Activated naive CD8-positive, alpha-beta T cell treated with anti-CD3 and anti-CD28 coated beads for 36 hours (primary cell): ENCODE measurements at regions not wholly inside any gene's neighbourhood (a gene's known extent, or its start where the extent isn't known, plus 50 kb on each side); places are given as distances from the start of the nearest gene placed in this dataset.
"Not testable (repeated sequence)": the region's sequence is repeated elsewhere in the genome, so short reads cannot be mapped to it uniquely, and the experiment has no call there.

Source experiments
- DNase-seq: peaks from one replicate; pipeline ENCODE4 v3.0.0; 2021
- H3K27ac Mint-ChIP-seq: one replicate; pipeline ENCODE4 v1.8.0; 2022; ENCODE audit warnings: mild to moderate bottlenecking, moderate library complexity, mixed read lengths
- H3K27me3 Mint-ChIP-seq: one replicate; pipeline ENCODE4 v1.8.0; 2022; ENCODE audit warnings: mild to moderate bottlenecking, mixed read lengths
- H3K36me3 Mint-ChIP-seq: one replicate; pipeline ENCODE4 v1.8.0; 2021; ENCODE audit warnings: mild to moderate bottlenecking, mixed read lengths
- H3K4me1 Mint-ChIP-seq: one replicate; pipeline ENCODE4 v1.8.0; 2021; ENCODE audit warnings: mixed read lengths
- H3K4me3 Mint-ChIP-seq: one replicate; pipeline ENCODE4 v1.8.0; 2022; ENCODE audit warnings: mild to moderate bottlenecking, moderate library complexity, mixed read lengths
- H3K9me3 Mint-ChIP-seq: one replicate; pipeline ENCODE4 v1.8.0; 2022; ENCODE audit warnings: mixed read lengths

DNA sequence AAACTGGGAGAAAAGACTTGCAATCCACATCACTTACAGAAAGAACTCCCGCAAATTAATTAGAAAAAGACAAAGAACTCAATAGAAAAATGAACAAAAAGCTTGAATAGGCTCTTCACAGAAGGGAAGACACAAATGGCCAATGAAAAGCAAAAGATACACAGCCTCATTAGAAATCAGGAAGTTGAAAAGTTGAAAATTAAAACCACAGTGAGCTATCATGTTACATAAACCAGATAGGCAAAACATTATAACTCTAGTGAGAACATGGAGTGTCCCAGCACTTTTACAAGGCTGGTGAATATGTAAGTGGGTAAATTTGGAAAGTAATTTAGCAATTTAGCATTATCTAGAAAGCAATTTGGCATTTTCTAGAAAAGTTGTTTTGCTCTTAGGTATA lies 158.4 kb upstream of the RASSF8 start:
- Mint-ChIP-seq H3K4me3 (no peak overlapping the region), H3K36me3 (no peaks in the 10 kb centered on the region), H3K27me3 (no peaks in the 10 kb centered on the region), H3K4me1 (peaks cover 3% of the 10 kb centered on the region), H3K9me3 (peaks cover 3% of the 10 kb centered on the region), H3K27ac (no peak overlapping the region)
- DNase-seq = no peak

DNA sequence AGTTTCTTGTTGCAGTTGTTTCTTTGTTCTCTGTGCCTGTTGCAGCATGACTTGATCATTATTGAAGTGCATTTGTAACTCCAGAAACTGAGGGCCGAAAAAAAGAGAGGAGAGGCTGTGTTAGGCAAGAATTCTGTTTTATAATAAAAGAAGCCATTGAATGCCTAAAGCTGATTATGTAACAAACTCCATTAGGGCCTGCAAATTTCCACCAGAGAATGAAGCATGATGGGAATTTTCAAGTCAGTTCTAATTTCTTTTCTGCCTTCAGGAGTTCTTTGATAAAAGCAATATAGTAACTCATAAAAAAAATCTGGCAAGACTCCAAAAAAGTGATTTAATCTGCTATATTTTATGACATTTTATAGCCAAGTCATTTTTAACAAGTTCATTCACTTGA lies 156.7 kb upstream of the RASSF8 start:
- DNase-seq = no peak
- no peaks in the 10 kb centered on the region for H3K36me3 Mint-ChIP-seq
- H3K27me3 Mint-ChIP-seq = no peaks in the 10 kb centered on the region
- no peak overlapping the region for H3K27ac Mint-ChIP-seq
- H3K4me1 Mint-ChIP-seq = peaks cover 12% of the 10 kb centered on the region
- H3K9me3 Mint-ChIP-seq = peaks cover 3% of the 10 kb centered on the region
- no peak overlapping the region for H3K4me3 Mint-ChIP-seq

DNA sequence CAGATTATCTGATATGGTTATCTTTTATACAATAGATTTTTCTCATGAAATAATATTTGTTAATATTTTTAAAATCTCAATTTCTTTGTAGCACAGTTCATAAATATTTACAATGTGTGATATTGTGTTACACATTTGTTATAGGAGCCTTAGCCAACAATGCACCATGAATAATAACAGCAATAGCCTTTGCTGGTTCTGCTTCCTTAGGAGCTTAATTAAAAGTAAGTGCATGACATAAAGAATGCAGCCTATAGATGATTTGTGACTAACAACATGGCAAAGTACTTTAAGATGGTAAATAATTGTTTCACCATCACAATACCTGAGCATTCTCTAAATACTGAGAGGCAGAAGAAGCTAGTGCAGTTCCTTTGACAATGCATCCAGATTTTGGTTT lies 156.3 kb upstream of the RASSF8 start:
- no peak for DNase-seq
- Mint-ChIP-seq H3K9me3 (peaks cover 3% of the 10 kb centered on the region), H3K27ac (no peak overlapping the region), H3K4me1 (peaks cover 13% of the 10 kb centered on the region), H3K36me3 (no peaks in the 10 kb centered on the region), H3K27me3 (no peaks in the 10 kb centered on the region), H3K4me3 (no peak overlapping the region)

DNA sequence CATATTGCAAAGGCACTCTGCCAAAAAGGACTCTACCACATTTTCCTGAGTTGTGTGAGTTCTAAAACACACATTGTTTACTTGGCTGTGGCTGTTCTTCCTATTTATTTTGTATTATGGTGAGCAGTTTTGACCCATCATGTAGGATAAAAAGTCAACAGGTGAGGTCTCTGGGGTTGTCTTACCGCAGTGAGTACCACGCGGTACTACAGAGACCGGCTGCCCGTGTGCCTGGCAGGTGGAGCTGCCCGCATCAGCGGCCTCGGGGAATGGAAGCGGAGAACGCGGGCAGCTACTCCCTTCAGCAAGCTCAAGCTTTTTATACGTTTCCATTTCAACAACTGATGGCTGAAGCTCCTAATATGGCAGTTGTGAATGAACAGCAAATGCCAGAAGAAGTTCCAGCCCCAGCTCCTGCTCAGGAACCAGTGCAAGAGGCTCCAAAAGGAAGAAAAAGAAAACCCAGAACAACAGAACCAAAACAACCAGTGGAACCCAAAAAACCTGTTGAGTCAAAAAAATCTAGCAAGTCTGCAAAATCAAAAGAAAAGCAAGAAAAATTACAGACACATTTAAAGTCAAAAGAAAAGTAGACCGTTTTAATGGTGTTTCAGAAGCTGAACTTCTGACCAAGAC lies 155.3 kb upstream of the RASSF8 start:
- not testable (repeated sequence) for H3K4me3 Mint-ChIP-seq, H3K9me3 Mint-ChIP-seq, H3K36me3 Mint-ChIP-seq, H3K27ac Mint-ChIP-seq, H3K27me3 Mint-ChIP-seq, DNase-seq
- peaks cover 13% of the 10 kb centered on the region for H3K4me1 Mint-ChIP-seq

DNA sequence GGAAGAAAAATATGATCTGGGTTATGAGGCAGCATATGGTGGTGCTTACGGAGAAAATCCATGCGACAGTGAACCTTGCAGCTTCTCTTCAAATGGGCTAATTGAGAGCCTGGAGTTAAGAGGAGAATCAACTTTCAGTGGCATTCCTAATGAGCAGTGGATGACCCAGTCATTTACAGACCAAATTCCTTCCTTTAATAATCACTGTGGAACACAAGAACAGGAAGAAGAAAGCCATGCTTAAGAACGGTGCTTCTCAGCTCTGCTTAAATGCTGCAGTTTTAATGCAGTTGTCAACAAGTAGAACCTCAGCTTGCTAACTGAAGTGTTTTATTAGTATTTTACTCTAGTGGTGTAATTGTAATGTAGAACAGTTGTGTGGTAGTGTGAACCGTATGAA lies 154.2 kb upstream of the RASSF8 start:
- peaks cover 13% of the 10 kb centered on the region for H3K4me1 Mint-ChIP-seq
- H3K9me3 Mint-ChIP-seq, H3K27ac Mint-ChIP-seq, H3K4me3 Mint-ChIP-seq, H3K27me3 Mint-ChIP-seq, H3K36me3 Mint-ChIP-seq, DNase-seq: not testable (repeated sequence)

DNA sequence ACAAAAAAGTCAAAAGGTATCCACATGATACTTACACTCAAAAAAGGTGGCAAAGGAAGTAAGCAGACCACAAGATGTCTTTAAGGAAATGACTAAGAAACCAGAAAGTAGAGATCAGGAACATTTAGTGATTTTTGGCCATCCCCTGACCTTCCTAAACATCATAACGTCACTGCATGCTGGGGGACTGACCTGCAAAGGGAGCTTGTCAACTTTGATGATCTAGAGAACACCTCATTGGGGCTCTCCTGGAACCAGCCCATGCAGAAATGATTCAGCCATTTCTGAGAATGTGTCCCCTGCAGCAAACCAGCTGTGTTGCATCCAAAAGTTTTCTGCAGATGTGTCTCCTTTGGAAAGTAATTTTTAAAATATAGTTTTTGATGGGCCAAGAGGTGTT lies 152.2 kb upstream of the RASSF8 start:
- no peak overlapping the region for H3K27ac Mint-ChIP-seq
- no peaks in the 10 kb centered on the region for H3K36me3 Mint-ChIP-seq
- DNase-seq = peak; percentile 22
- no peak overlapping the region for H3K4me3 Mint-ChIP-seq
- H3K9me3 Mint-ChIP-seq = peaks cover 8% of the 10 kb centered on the region
- H3K4me1 Mint-ChIP-seq = peaks cover 13% of the 10 kb centered on the region
- no peaks in the 10 kb centered on the region for H3K27me3 Mint-ChIP-seq

DNA sequence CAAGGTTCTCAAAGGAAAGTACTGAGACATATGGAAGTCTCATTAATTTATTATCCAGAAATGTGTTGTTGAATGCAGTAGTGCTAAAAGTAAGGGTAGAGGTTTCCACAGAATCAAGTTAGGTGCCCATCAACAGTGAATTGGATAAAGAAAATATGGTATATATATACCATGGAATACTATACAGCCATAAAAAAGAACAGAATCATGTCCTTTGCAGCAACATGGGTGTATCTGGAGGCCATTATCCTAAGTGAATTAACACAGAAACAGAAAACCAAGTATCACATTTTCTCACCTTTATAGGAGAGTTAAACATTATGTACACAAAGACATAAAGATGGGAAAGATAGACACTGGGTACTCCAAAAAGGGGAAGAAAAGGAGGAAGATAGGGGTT lies 149.9 kb upstream of the RASSF8 start:
- H3K9me3 Mint-ChIP-seq = peaks cover 8% of the 10 kb centered on the region
- H3K36me3 Mint-ChIP-seq = no peaks in the 10 kb centered on the region
- H3K4me1 Mint-ChIP-seq = peaks cover 21% of the 10 kb centered on the region
- no peak overlapping the region for H3K4me3 Mint-ChIP-seq
- no peak overlapping the region for H3K27ac Mint-ChIP-seq
- no peak for DNase-seq
- no peaks in the 10 kb centered on the region for H3K27me3 Mint-ChIP-seq

DNA sequence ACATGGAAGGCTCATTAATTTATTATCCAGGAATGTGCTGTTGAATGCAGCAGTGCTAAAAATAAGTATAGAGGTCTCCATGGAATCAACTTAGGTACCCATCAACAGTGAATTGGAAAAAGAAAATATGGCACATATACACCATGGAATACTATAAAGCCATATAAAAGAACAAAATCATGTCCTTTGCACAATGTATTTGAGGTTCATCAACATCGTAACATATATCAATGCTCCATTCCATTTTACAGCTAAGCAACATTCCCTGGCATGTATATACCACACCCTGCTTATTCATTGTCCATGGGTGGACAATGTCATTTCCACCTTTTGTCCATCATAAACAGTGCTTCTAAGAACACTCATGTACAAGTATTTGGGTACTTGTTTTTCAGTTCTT lies 147.8 kb upstream of the RASSF8 start:
- Mint-ChIP-seq H3K27me3 (no peaks in the 10 kb centered on the region), H3K27ac (no peak overlapping the region), H3K4me3 (no peak overlapping the region), H3K9me3 (peaks cover 8% of the 10 kb centered on the region), H3K36me3 (no peaks in the 10 kb centered on the region), H3K4me1 (peaks cover 20% of the 10 kb centered on the region)
- DNase-seq = no peak

DNA sequence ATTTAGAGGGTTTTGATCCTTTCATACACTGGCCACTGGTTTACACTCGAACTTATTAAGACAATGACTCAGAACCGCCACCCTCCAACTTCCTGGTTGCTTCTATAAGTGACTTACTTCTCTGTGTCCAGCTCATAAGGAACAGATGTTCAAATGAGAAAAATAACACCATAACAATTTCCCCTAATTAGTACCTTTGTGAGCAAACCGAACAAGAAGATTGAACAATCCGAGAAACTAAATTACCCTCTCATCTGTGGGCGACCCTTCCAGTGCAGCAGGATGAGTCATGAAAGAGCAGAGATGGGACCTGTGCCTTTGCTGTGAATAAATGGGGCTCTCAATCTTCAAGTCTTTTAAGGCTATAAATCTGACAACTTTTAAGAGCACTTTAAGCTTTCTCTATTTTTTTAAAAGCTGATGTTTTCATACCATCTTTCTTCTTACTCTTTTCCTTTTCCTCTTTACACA lies 146.8 kb upstream of the RASSF8 start:
- Mint-ChIP-seq H3K27me3 (no peaks in the 10 kb centered on the region), H3K36me3 (no peaks in the 10 kb centered on the region), H3K9me3 (peaks cover 8% of the 10 kb centered on the region), H3K4me1 (peaks cover 13% of the 10 kb centered on the region), H3K27ac (no peak overlapping the region), H3K4me3 (no peak overlapping the region)
- no peak for DNase-seq

DNA sequence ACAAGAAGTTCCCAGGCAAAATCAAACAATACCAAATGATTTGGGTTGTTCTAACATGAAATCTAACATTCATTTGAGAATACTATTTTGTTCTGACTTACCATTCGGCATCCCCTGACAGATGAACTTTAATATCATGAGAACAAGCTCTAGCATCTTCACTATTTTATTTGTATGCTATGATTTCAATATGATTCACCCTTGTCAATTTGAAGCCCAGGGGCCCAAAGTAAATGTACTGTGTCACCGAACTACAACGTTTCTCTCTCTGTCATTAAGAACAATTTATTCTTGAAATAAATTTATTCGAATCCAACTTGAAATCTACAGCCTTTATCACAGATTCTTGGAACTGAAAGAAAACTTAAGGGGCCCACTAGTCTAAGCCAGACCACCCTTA lies 146.2 kb upstream of the RASSF8 start:
- no peaks in the 10 kb centered on the region for H3K36me3 Mint-ChIP-seq
- peaks cover 8% of the 10 kb centered on the region for H3K9me3 Mint-ChIP-seq
- H3K4me1 Mint-ChIP-seq = peaks cover 11% of the 10 kb centered on the region
- H3K27ac Mint-ChIP-seq = no peak overlapping the region
- no peaks in the 10 kb centered on the region for H3K27me3 Mint-ChIP-seq
- DNase-seq = no peak
- no peak overlapping the region for H3K4me3 Mint-ChIP-seq

DNA sequence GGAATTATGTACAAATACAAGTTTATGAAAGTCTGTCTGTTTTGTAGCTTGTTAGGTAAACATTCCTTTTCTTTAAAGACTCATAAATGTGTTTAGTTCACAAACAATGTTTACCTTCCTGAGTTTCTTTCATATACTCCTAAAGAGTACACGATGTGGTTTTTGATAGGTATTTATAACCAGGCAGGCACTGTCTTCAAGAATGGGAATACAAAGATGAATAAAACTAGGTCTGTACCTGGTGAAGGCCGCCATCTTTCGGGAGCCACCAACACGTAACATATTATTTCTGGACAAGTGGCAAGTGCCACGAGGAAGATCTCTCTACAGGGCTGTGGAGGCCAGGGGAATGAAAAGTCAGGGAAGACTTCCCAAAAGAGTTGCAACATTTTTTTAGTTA lies 144.6 kb upstream of the RASSF8 start:
- H3K27me3 Mint-ChIP-seq = no peaks in the 10 kb centered on the region
- DNase-seq = no peak
- H3K36me3 Mint-ChIP-seq = no peaks in the 10 kb centered on the region
- peaks cover 11% of the 10 kb centered on the region for H3K4me1 Mint-ChIP-seq
- no peak overlapping the region for H3K27ac Mint-ChIP-seq
- H3K9me3 Mint-ChIP-seq = peaks cover 3% of the 10 kb centered on the region
- no peak overlapping the region for H3K4me3 Mint-ChIP-seq

DNA sequence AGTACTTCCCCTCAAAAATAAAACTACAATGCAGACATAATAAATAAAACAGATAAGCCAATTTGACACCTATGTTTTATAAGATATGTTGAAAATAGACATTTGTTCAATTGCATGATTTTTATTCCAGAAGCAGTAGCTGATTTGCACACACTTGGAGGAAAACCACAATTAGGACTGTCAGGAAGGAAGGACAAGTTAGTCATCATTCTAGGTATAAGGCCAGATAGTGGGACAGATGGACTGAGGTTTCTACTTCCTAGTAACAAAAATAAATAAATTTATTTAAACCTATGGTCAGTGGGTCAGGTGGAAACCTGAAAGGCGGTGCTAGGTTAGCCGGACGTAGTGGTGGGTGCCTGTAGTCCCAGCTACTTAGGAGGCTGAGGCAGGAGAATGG lies 141.8 kb upstream of the RASSF8 start:
- Mint-ChIP-seq H3K27me3 (no peaks in the 10 kb centered on the region), H3K27ac (no peak overlapping the region), H3K36me3 (no peaks in the 10 kb centered on the region), H3K4me3 (no peak overlapping the region), H3K9me3 (no peaks in the 10 kb centered on the region), H3K4me1 (peaks cover 5% of the 10 kb centered on the region)
- DNase-seq = no peak

DNA sequence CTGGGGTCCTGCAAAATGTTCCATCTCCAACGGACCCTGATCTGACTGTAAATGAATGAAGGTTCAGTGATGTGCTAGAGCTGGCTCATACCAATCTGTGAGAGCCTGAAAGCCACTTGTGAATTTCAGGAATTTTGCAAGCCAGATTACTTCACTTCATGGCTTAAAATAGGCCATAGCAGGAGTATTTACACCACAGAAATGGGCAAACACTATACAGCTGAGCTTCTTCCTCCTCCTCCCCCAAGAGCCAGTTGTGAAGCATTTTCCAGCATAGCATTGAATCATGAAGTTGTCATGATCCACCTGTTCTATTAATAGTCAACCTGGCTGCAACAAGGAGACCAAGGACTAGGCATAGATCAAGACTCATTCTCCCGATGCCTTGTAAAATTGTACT lies 141.3 kb upstream of the RASSF8 start:
- no peak overlapping the region for H3K4me3 Mint-ChIP-seq
- no peaks in the 10 kb centered on the region for H3K4me1 Mint-ChIP-seq
- H3K36me3 Mint-ChIP-seq = no peaks in the 10 kb centered on the region
- H3K9me3 Mint-ChIP-seq = no peaks in the 10 kb centered on the region
- no peak overlapping the region for H3K27ac Mint-ChIP-seq
- H3K27me3 Mint-ChIP-seq = no peaks in the 10 kb centered on the region
- DNase-seq = no peak

DNA sequence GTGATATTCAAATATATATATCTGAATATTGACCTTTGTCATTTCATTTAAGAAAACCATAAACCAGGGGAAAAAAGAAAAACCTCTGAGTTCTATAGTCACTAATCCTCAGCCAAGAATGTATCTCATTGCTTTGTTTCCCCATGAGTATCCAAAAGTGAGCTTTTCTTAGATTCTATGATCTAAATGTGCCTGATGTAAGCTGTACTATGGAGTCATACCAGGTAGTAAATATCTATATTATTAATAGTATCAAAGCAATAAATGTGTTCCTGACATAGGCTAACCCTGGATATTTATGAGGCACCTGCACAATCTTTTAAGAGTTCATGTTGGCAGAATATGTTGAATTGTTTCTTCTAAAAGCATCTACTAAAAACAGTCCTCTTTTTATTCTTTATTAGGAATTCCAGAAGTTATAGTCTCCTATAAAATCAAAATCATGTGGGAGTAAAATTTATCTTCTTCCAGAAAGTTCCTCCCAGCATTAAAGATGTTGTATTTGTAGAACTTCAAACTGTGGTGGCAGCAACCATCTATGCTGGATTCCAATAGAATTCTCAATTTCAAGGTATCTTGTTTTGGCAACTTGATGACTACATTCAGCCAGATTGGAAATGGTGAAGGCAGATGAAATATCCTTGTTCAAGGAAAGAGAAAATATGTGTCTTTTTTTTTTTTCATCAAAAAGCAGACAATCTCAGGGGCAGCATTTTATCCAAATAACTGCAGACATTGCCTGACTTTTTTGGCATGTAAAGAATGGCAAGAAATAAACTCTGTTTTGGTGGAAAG lies 139.7 kb upstream of the RASSF8 start:
- no peaks in the 10 kb centered on the region for H3K27me3 Mint-ChIP-seq
- H3K36me3 Mint-ChIP-seq = no peaks in the 10 kb centered on the region
- no peak overlapping the region for H3K27ac Mint-ChIP-seq
- no peaks in the 10 kb centered on the region for H3K4me1 Mint-ChIP-seq
- no peak overlapping the region for H3K4me3 Mint-ChIP-seq
- no peak for DNase-seq
- H3K9me3 Mint-ChIP-seq = no peaks in the 10 kb centered on the region

DNA sequence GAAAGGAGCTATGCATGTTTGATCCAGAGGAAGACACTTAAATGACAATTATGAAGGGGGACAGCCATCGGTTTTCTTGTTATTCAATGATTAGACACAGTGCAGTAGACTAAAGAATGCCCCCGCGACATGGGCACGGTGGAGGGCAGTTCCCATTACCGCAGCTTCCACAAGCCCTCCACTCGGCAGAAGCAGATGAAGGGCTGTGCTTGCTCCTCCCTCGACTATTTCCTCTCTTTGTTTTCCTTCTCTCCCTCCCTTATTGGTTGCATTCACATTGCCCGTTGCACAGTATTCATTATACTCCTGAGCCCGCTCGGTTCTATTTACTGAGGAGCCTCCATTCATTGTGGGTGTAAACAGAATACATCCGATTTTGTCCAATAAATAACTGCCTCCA lies 138.8 kb upstream of the RASSF8 start:
- Mint-ChIP-seq H3K27me3 (no peaks in the 10 kb centered on the region), H3K27ac (no peak overlapping the region), H3K4me1 (no peaks in the 10 kb centered on the region), H3K4me3 (no peak overlapping the region), H3K9me3 (no peaks in the 10 kb centered on the region), H3K36me3 (no peaks in the 10 kb centered on the region)
- no peak for DNase-seq

DNA sequence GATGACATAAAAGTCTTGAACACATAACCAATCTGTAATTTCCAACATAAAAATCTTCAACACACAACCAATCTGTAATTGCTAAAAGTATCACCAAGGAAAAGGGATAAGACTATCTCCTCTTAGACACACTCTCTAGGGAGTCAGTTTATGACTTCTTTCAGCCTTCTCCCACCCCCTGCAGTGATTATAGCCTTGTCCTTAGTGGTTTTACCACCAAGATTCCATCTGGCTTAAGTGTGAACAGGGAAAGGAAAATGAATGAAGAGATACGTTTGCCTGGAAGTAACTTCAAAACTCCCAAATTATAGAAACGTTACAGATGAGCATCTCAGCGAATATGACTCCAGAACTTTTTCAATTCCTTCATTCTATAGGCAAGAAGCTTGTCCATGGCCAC lies 136.2 kb upstream of the RASSF8 start:
- Mint-ChIP-seq H3K9me3 (no peaks in the 10 kb centered on the region), H3K27ac (no peak overlapping the region), H3K4me3 (no peak overlapping the region), H3K27me3 (no peaks in the 10 kb centered on the region), H3K36me3 (no peaks in the 10 kb centered on the region), H3K4me1 (no peaks in the 10 kb centered on the region)
- no peak for DNase-seq
